AG09319 (cell line): ENCODE measurements at regions not wholly inside any gene's neighbourhood (a gene's known extent, or its start where the extent isn't known, plus 50 kb on each side); places are given as distances from the start of the nearest gene placed in this dataset.
A peak's percentile ranks its signal among the peaks of the same experiment; 100 is the strongest.

Experiments used
- DNase-seq: peaks from one replicate; pipeline ENCODE4 v3.0.0-alpha.2; 2010; ENCODE audit warnings: low read depth; ENCODE audit errors: extremely low read depth
- CTCF ChIP-seq: IDR thresholded peaks from 2 replicates; pipeline ENCODE4 v1.5.1; 2011; ENCODE audit warnings: low read depth, mild to moderate bottlenecking, inconsistent platforms, low read length, moderate library complexity

- peak; percentile 50 for DNase-seq
- TF ChIP-seq CTCF, result no peak
Measured at GRCh38 chr2:207253666-207254345, 88.1 kb upstream of the KLF7 start.

GRCh38 chr2:207254591-207255464, 89.1 kb upstream of the KLF7 start:
- DNase-seq, result no peak

GRCh38 chr2:207255565-207256470, 90.1 kb upstream of the KLF7 start:
- no peak for TF ChIP-seq CTCF
- DNase-seq, result no peak

More at GRCh38 chr2:207254591-207255464, 89.1 kb upstream of the KLF7 start:
- no peak for TF ChIP-seq CTCF

- TF ChIP-seq CTCF, result no peak
- no peak for DNase-seq
Measured at GRCh38 chr2:207256476-207257207, 90.9 kb upstream of the KLF7 start.

- no peak for TF ChIP-seq CTCF
- no peak for DNase-seq
Measured at GRCh38 chr2:207257251-207258250, 91.8 kb upstream of the KLF7 start.
